ENCODE measurements at regions not wholly inside any gene's neighbourhood (a gene's known extent, or its start where the extent isn't known, plus 50 kb on each side); places are given as distances from the start of the nearest gene placed in this dataset.

- no peak for DNase-seq
Observed at GRCh38 chr3:62982795-62983455, 107.7 kb upstream of the CADPS start.

GRCh38 chr3:62986061-62986460, 110.8 kb upstream of the CADPS start:
- no peak for DNase-seq

DNA sequence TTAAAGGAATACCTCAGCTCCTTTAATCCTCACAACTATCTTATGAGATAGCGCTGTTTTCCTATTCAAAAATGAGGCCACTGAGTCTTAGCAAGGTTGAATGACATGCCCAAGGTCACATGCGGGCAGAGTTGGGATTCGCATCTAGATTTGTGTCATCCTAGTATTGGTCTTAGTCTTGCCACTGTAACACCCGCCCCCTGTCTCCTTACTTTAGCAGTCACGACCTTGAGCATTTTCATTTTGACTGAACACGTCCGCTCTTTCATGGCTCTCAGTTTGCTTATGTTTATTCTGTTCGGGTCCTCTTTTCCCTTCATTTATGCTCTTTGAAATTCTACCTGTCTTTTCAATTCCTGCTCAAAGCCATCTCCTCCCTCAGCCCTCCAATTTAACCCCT, 112.5 kb upstream of the CADPS start:
- no peak for DNase-seq

GRCh38 chr3:62990704-62991413, 115.6 kb upstream of the CADPS start:
- no peak for DNase-seq

- DNase-seq, result no peak
Observed at GRCh38 chr3:62992520-62992919, 117.3 kb upstream of the CADPS start.

DNA sequence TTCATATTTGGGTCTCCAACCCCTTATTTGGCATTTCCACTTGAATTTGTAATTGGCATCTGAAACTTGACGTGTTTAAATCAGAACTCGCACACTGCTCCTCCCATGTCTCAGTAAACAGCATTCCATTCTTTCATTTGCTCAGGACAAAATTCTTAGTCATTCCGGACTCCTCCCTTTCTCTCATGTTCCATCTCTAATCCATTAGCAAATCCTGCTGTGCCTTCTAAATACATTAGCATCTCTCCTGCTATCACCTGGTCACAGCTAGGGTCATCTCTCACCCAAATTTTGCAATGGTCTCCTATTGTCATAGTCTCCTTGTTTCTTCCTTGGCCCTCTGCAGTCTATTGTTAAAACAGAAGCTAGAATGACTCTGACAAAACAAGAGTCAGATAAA, 119.9 kb upstream of the CADPS start:
- DNase-seq, result no peak

DNA sequence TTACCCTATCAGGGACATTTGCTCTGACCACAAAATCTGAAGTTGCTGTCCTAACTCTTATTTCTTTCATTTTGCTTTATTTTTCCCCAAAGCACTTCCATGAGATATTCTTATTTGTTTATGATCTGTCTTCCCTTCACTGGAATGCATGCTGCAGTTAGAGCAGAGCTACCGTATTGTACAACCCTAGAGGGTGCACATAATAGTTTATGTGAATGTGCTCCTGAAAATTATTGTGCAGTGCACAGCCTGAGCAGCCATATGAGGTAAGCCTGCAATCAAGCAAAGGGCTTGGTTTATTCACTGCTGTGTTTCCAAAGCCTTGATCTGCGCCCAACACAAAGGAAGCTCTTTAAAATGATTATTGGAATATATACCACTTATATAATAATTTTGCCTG, 120.3 kb upstream of the CADPS start:
- DNase-seq, result no peak

DNA sequence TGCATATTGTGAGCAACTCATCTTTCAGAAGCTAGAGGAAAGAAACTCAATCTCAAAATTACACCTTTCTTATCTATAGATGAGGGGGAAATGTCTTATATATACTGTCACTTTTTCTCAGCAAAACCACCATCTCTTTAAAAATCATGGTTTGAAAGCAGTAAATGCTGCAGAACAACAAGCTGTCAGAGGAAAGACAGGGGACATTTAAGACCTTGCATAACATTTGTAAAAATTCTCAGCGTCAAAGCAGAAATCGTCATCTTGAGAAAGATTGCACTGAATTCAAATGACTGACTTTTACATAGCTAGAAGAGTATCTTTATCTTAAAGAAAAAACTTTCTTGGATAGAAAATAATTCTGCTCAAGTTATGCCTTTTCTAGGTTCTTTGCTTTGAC, 122.2 kb upstream of the CADPS start:
- no peak for DNase-seq

- DNase-seq, result no peak
Observed at GRCh38 chr3:62999158-62999557, 123.9 kb upstream of the CADPS start.

- DNase-seq, result no peak
Observed at GRCh38 chr3:62999791-63000190, 124.6 kb upstream of the CADPS start.

DNA sequence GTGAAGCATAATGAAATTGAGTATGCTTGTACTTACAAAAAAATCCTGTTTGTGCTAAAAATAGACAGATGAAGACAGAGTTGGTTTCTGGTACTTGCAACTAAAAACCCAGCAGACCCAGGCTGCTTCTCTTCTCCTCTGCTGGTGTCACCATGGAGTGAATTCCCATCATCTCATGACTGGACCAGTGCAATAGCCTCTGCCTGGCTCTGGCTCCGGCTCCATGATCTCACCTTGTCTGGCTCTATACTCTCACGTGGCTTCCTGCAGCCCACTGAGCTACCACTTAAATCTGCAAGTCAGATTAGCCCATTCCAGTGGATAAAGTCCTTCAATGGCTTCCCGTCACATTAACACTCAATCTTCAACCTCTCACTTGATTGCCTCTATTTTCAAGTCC, 129.2 kb upstream of the CADPS start:
- no peak for DNase-seq

DNA sequence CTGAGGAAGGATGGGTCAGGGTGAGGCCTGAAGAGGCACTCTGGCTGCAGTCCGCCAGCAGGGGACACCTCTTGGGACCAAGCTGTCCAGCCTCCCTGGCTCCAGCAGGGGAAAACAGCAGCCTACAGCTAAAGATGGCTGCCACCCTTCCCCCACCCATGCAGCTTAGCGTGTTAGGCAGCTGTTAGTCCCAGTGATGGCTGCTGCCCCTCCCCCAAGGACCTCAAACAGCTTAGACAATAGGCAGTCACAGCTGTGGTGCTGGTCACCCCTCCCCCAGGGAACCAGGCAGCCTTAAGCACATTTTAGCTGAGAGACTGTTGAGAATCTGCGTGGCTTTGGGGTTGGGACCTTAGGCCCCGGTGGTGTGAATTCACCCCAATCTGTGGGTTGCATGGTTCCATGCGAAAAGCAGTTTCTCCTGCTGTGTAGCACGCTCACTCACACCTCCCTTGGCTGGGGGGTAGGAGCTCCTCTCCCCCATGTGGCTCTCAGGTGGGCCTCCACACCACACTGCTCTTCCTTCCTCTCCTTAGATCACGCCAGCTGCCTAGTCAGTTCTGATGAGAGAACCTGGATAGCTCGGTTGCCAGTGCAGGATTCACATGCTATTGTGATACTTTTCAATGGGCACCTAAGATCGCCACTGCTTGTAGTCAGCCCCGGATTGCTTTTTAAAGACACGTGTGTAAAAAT, 140.5 kb upstream of the CADPS start:
- no peak for DNase-seq

GRCh38 chr3:63022114-63022513, 146.9 kb upstream of the CADPS start:
- DNase-seq, result no peak

GRCh38 chr3:63026722-63027121, 151.5 kb upstream of the CADPS start:
- DNase-seq, result no peak

- DNase-seq, result no peak
Observed at GRCh38 chr3:63029326-63029725, 154.1 kb upstream of the CADPS start.

GRCh38 chr3:63029921-63030320, 154.7 kb upstream of the CADPS start:
- no peak for DNase-seq

DNA sequence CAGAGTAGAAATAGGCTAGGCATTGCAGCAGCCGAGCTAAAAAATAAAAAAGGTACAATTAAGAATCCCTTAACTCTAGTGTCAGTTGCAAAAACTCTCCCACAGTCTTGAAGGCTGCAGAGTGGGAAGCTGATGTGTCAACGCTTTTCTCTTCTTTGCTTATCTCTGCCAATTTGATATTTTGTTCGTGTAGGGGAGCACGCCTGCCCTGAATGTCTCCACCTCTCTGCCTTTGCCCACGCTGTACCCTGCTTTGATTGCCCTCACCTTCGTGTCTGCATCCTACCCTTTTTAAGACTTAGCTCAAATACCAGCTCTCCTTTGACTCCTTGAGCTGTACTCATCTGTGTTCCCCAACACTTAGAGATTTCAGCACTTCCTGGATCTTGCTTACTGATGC, 155.4 kb upstream of the CADPS start:
- no peak for DNase-seq

GRCh38 chr3:63032881-63033280, 157.7 kb upstream of the CADPS start:
- no peak for DNase-seq

- no peak for DNase-seq
Observed at GRCh38 chr3:63034101-63034500, 158.9 kb upstream of the CADPS start.

- no peak for DNase-seq
Observed at GRCh38 chr3:63037116-63037515, 161.9 kb upstream of the CADPS start.

GRCh38 chr3:63042833-63043232, 167.6 kb upstream of the CADPS start:
- no peak for DNase-seq

- DNase-seq, result no peak
Observed at GRCh38 chr3:63043631-63044030, 168.4 kb upstream of the CADPS start.

- DNase-seq, result no peak
Observed at GRCh38 chr3:63046152-63046551, 170.9 kb upstream of the CADPS start.

GRCh38 chr3:63046580-63046979, 171.4 kb upstream of the CADPS start:
- no peak for DNase-seq
